ENCODE measurements at regions not wholly inside any gene's neighbourhood (a gene's known extent, or its start where the extent isn't known, plus 50 kb on each side); places are given as distances from the start of the nearest gene placed in this dataset.

DNA sequence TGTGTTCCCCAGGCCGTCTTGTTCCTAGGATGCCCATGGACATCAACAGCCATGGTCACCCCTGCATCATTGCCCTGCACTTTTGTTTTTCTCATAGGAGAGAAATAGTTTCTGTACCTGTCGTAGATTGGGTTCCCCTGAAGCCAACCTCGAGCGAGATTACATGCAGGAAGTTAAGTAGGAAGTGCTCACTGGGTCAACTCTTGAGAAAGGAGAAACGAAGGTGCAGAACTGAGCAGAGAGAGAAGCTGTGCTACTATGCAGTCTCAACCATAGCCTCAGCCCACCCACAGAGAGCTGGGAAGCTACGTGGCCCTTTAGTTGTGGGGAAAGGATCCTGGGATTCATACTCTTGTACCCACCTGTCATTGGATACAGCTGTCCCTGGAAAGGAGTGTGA is 165.2 kb downstream of the HERPUD2 start:
- TF ChIP-seq ZNF8 (CRISPR knock-in tag; IDR thresholded peaks at IDR 0.05) (no peak), ZFP30 (CRISPR knock-in tag; IDR thresholded peaks at IDR 0.05) (no peak), RARB (CRISPR knock-in tag; IDR thresholded peaks at IDR 0.05) (no peak), TOX (CRISPR knock-in tag; IDR thresholded peaks at IDR 0.05; ENCODE audit: borderline replicate concordance) (no peak)
- TF ChIP-seq, protein P1, sequence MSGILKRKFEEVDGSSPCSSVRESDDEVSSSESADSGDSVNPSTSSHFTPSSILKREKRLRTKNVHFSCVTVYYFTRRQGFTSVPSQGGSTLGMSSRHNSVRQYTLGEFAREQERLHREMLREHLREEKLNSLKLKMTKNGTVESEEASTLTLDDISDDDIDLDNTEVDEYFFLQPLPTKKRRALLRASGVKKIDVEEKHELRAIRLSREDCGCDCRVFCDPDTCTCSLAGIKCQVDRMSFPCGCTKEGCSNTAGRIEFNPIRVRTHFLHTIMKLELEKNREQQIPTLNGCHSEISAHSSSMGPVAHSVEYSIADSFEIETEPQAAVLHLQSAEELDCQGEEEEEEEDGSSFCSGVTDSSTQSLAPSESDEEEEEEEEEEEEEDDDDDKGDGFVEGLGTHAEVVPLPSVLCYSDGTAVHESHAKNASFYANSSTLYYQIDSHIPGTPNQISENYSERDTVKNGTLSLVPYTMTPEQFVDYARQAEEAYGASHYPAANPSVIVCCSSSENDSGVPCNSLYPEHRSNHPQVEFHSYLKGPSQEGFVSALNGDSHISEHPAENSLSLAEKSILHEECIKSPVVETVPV (CRISPR knock-in tag; IDR thresholded peaks at IDR 0.05) = no peak
